GM19324 (cell line): ENCODE measurements at regions not wholly inside any gene's neighbourhood (a gene's known extent, or its start where the extent isn't known, plus 50 kb on each side); places are given as distances from the start of the nearest gene placed in this dataset.

Source experiments
- ATAC-seq: cut with Tn5 transposase; IDR thresholded peaks from one replicate; pipeline ENCODE4 v1.9.1; 2021; ENCODE audit warnings: mild to moderate bottlenecking, moderate library complexity; ENCODE audit not compliant: unreplicated experiment, low FRiP score

DNA sequence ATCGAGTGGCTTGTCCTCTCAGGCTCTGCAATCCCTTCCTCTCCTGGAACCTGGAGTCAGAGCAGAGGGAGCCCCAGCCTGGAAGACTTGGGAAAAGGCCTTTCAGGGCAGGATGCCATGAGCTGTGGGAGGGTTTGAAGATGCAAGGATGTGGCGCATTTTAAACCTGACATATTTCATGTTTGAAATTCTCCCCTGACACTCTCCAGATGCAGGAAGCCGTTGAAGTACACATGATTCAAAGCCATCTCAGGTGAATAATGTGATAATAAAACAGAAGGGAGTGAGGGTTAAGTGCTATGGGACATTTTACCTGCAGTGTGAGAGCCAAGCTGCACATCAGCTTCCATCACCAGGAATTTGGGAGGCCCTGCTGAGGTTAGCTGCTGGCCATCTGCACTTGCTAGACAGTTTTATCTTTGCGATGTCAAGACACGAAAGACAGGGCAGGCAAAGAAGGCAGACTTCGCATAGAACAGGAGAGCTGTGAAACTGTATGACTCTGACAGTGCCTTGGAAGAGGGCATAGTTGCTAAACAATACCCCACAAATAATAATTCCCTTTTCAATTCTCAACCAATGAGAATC, 159.1 kb upstream of the GDF10 start:
- ATAC-seq: no peak

DNA sequence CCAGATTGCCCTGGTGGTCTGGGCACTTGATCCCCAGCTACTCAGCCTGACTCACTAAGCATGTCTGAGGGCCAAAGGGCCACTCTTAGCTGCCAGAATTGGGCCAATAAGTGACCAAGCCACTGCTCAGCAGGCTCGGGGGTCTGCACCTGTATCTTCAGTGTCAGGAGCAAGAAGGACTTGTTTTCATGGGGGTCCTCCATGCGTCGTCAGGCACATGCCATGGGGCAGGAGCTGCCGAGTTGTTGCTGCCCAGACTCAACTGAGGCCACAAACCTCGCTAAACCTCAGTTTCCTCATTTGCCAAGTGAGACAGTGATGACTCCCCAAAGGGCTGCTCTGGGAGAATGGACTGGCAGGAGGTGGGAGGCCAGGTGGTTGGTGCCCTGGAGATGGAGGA, 158.6 kb upstream of the GDF10 start:
- no peak for ATAC-seq

DNA sequence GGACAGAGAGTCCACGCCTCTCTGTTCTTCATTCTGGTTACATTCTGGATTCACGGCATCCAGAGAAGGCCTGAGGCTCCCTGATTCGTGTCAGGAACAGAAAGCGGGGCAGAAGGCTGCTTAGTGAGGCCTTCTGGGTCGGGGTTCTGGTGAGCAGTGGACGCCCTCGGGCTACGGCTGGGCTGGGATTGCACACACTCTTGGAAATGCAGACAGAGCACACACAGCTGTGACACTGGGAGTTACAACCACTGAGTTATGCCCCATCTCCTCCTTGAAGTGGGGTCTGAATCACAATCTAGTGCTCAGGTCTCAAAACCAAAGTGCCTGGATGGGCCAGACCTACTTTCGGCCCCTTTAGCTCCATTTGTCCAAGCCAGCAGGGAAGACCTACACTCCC, 156.9 kb upstream of the GDF10 start:
- no peak for ATAC-seq

DNA sequence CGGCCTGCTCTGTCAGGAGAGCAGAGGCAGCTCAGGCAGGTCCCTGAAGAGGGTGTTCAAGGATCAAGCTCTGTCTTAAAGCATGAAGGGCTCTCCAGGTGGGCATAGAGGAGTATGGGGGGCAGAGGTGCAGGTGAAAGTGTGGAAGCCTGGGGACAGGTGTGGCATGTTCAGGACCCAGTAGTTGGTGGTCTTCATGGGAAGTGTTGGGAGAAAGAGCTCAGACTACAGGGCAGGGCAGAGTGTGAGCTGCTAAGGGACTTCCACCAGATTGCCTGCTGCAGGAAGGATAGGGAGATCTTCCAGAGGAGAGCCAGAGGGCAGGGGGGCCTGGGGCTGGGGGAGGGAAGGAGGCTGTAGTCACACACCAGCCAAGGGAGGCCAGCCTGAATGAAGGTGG, 156.5 kb upstream of the GDF10 start:
- no peak for ATAC-seq

DNA sequence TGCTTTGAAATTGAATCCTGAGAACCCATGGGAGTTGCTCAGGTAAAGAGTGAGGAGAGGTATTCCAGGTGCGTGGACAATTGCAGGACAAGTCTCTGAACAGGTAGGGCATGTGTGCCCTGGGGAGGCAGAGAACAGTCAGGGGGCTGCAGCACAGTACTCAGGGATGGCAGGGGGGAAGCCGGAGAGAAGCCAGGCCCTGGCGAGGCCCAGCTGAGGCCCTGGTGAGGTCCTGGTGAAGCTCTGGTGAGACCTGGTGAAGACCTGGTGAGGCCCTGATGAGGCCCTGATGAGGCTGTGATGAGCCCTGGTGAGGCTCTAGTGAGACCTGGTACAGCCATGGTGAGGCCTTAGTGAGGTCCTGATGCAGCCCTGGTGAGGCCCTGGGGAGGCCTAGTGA, 155.5 kb upstream of the GDF10 start:
- no peak for ATAC-seq

DNA sequence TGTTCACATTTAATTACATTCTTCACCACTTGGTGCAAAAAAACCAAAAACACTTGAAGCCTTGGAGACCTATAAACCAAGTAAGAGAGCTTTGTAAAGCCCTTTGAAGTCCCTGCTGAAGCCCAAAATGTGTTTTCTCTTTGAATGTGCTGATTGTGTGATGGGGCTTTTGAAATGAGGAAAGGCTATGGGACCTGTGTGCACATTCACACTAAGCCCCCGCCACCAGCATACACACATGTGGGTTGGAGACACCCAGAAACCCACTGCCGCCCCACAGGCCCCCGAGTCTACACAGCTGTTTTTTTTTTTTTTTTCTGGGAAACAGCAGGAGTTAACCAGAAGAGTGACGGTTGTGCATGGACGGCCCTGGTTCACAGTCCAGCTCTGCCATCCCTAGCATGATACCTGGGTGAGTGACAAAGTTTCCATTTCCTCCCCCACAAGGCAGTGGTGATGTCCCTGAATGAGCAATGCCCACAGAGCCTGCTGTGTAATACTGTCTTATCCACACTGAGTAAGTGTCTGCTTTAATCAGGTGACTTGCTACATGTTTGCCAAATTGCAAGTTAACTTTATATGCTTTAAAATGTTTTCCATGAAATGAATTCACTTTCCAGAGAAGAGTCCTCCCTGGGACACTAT, 154.6 kb upstream of the GDF10 start:
- ATAC-seq: no peak

DNA sequence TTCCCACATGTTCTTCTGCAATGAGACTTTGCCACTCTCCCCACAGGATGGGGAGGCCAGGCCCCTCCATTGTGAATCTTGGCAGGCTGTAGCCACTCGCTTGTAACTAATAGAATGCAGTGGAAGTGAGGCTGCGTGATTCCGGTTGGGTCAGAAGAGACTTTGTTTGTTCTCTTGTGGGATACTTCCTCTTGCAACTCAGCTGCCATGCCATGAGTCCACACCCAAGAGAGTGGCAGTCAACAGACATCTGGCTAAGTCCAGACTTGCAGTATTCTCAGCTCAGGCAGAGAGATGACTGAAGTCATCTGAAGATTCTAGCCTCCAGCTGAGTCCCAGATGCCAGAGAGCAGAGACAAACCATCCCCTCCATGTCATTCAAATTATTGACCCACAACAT, 153.4 kb upstream of the GDF10 start:
- no peak for ATAC-seq

DNA sequence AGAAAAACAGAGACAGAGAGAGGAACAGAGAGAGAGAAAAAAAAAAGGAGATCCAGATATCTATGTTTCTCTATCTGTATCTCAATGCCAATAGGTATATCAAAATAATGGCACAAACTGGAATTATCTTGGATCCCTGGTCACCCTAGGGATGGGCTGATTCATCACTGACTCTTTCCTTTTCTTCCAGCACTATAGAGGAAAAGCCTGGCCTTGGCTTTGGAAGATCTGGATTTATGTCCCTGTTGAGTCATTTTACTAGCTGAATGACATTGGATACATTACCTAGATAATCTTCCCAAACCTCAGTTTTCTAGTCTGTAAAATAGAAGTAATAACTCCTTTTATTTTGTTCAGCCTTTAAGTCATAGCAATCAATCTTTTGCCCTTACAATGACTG, 152.8 kb upstream of the GDF10 start:
- ATAC-seq: no peak

DNA sequence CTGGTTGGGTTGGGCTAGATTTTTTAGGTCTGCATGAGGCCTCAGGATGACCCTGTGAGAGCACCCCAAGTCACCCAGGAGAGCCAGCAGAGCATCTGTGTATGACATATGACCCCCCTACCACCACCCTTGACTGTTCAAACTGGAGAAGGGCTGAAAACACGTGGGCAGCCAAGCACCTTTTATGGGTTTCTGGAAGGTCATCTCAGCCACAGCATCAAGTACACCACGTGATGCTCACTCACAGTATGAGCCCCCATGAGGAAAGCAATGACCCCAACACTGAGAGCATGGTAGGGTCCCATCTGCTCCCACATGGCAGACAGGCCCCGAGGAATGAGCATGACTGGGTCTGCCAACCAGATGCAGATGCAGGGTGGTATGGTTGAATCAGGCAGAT, 149.4 kb upstream of the GDF10 start:
- ATAC-seq: no peak

DNA sequence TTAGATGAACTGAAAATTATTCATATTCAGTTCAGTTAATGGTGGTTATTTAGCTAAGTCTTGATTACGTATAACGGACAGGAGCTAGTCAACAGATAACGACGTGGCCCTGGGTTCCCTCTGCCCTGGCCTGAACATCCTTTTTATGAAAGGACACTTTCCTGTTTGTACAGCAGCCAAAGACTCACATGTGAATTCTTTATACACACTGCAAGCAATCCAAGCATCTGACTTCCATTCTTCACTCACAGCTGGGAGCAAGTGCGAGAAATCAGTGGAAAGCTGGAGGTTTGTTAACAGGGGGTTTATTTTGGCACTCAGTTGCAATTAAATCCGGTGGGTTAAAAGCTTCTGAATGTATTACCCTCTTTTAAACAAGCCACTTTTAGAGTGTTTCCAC, 148.1 kb upstream of the GDF10 start:
- no peak for ATAC-seq

DNA sequence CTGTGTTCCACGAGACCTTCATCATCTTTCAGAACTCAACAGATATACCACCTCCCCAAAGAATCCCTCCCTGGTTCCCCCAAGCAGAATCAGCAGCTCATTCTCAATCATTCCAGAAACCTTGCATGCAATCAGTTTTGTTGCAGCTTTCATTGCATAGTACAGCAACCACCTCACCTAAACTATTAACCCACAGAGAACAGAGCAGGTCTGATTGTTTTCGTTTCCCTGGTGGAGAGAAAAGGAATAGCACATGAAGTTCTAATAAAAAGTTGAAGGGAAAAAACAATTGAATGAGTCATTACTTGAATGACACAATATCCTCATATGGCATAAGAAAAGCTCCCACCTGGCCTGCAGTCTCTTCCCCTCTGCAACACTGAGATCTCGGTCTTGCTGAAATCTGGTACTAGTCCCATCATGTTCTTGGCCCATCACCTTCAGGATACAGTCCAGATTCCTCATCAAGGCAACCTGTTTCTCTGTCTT, 147.1 kb upstream of the GDF10 start:
- no peak for ATAC-seq

DNA sequence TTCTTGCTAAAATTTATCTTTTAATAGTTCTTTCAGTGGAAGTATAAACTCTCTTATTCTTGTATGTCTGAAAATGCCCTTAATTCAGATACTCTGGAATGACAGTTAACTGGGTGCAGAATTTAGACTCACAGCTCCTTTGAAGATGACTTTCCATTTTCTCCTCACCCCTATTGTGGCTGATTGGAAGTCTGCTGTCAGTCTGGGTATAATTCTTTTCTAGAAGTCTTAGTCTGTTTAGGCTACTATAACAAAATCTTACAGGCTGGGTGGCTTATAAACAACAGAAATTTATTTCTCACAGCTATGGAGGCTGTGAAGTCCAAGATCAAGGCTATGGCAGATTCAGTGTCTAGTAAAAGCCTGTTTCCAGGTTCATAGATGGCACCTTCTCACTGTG, 145.2 kb upstream of the GDF10 start:
- no peak for ATAC-seq

DNA sequence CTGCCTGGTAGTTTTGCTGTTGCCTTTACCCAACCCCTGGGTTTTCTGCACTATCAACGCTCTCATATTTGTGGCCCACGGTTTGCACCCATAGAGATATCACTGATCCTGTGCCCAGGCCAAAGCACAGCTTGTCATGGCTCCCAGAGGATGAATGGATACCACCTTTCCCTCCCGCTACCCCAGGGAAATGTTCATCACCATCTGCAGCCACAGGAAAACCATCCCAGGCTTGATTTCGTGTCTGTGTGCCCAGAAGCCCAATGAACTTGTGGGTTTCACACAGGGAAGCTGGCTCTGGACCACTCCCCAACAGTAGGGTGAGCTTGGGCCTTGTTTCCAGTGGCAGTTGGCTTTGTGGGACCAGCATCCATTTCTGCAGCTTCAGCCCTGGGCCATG, 143.1 kb upstream of the GDF10 start:
- ATAC-seq: no peak

DNA sequence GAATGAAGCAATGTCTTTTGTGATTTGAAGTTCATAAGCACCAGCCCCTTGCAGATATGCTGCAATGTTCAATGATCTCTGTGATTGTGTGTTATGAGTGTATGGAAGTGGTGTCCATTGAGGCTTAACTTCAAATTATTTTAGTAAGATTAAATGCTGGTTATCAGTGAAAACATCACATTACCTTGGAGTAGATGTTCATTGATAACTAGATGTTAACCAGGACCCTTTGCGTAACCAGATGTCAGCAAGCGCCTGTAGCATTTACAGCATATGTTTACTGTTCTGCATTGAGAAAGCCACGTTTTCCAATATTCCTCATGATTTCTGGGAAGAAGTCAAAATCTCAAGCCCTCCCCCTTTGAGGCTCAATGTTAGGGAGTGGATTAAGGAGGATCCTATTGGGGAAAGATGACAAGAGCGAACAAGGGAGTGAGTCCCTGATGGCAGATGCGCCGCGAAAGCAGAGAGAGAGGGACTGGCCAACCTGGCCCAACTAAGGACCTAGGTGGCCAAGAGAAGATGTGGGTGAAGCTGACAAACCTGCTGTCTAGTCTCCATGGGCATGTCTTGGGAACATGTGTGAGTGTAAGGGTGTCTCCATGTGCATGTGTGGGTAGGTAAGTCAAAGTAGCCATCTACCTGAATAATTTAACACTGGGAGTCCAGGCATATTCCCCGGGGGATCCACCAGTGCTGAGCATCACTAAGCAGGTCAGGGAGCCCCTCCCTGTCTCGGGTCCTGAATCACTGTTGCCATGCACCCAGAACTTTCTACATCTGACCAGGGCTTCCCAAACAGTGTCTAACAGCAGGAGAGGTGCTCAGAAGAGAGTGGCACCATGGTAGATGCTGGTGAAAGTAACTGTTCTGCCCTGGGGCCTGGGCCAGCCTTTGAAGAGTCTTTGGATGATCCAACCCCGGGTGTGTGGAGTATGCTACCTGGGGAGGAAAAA, 141.6 kb upstream of the GDF10 start:
- no peak for ATAC-seq

DNA sequence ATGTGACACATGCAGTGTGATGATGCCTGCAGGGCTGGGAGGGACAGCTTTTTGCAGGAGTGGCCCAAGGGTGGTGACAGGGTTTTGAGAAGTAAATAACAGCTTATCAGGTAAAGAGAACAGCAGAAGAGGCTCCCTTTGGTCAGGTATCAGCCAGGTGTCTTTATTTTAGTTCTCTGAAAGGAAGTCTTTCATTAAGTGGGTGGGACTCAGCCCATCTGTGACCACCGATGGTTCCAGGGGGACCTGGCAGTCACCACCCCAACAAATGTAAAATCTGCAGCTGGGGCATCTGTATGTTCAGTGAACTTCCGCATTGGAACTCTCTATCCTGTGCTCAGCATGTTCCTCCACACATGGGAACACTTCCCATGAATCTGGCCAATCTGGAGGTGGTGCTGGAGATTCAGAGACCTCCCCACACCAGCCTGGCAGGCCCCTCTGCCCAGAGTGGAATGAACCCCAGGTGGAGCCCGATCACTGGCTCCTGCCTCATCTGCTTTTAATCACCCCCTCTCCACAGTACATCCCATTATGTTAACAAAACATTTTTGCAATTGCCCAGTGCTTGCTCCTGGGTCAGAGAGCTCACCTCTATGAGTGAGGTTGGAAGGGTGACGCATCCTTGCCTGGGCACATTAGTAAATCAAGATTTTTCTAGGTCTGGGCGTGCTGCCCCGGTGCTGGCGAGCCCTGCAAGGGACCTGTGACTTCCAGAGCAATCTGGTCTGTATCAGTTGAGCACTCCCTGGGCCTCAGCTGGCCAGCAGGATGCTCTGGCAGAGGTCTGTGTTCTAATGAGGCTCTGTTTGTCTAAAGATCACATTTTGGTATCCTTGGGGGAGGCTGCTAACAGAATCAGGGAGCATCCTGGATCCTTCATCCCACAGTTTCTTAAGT, 140.4 kb upstream of the GDF10 start:
- ATAC-seq: no peak

DNA sequence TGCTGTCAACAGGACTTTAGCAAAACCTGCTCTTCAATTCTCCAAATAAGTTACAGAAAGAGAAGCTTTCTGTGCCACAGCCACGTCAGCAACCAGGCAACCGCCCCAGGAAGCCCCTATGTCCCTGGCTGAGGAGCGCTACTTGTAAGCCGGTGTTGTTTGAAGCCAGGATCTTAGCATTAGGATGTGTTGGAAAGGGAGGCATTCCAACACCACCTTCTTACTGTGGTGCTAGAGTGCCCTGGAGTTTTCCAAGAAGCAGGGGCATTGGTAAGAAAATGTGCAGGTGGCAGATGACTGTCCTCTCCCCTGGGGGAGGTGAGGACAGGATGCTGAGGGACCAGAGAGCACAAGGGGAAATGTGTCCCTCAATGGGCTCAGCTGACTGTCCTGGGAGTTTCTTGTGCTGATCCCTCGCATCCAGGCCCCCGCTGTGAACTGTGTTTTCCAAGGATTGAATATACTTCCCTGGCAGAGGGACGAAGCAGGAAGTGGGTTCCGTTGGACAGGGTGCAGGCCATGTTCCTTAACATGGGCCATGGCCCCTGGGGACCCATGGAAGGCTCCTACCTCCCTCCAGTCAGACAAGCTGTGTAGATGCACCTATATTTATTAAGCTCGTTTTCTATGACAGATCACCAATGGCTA, 139.6 kb upstream of the GDF10 start:
- ATAC-seq: no peak

DNA sequence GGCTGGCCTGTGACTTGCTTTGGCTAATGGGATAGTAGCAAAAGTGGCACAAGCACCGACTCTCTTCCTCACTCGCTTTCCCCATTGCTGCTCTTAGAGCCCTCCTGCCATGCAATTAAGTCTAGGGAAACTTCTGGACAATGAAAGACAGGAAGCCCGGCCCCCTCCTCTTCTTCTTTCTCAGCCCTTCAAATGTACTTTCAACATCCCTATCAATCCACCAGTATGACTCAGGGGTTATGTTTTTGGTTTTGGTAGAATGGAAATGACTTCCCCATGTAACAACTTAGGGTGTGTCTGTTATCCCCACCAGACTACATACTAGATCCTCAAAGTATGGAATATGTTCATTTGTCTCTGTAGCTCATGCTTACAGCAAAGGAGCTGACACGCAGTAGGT, 139.0 kb upstream of the GDF10 start:
- ATAC-seq: no peak

DNA sequence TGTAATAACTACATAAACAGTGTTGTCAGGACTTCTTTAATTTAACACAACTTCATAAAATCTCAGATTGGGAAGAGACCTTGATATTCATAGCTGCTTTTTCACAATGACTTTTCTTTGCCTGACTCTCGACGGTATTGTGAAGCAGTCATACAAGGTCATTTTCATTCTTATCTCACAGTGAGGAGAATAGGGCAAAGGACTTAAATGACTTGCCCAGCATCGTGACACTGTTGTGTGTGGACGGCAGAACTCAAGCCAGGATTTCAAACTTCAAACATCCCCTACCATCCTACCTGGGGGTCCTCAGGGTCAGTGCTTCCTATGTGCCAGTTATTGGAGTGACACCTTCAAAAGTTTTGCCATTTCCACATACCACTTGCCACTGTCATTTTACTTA, 138.5 kb upstream of the GDF10 start:
- ATAC-seq: no peak

DNA sequence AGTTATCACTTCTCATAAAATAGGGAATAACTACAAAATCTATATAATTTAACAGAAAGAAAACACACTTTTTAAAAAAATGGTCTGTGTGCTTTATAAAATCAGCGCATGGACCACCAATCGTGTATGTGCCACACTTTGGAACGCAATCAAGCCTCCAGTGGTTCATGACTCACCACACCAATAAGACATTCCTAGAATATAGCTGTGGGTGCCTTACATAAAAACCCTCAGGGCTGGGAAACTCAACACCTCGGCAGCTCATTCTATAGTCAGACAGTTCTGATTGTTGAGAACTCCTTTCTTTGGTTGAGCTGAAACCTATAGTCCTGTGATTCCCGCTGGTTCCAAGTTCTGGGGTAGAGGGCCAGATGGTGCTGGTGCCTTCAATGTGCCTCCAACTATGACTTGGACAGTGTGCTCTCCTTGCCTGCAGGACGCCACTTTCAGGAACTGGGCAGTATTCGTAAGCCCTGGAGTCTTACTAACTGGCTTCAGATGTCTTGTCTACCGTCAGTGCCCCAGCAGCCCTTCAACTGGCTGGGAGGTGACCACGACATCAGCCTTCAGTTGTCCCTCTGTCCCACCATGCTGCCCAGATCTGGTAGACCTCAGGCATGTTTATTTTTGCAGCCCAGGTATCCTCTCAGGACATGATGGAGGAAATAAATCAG, 135.7 kb upstream of the GDF10 start:
- ATAC-seq: no peak

DNA sequence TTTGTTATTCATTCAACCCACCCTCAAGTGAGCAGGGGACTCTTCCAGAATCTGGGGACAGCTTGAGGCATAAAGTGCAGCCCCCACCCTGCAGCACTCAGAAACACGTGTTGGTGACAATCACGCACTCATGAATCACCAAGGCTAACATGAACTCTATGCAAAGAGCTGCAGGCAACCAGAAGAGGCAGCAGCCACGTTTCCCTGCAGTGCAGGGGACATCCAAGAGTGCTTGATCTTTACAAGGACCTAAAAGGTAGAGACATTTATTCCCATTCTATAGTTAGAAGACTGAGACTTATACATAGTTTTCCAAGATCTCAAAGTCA, 135.2 kb upstream of the GDF10 start:
- ATAC-seq: no peak
